H1 (cell line): ENCODE measurements at regions not wholly inside any gene's neighbourhood (a gene's known extent, or its start where the extent isn't known, plus 50 kb on each side); places are given as distances from the start of the nearest gene placed in this dataset.

Source experiments
- ASH2L ChIP-seq: fragments of 200-600, 300-600 bp; sonication (generic); IDR thresholded peaks from one replicate; pipeline ENCODE4 v1.7.1; 2017; ENCODE audit warnings: low read length
- CHD1 ChIP-seq: IDR thresholded peaks from 2 replicates; pipeline ENCODE4 v1.6.1; 2012; ENCODE audit warnings: low read depth, low read length, improper control_type of control experiment
- CHD7 ChIP-seq: fragments of 300-600 bp; sonication (generic); IDR thresholded peaks from 2 replicates; pipeline ENCODE4 v1.7.1; 2012; ENCODE audit warnings: low read length, moderate library complexity, mild to moderate bottlenecking, inconsistent platforms; ENCODE audit not compliant: insufficient replicate concordance
- KDM1A ChIP-seq: fragments of 200-600, 300-600 bp; sonication (generic); IDR thresholded peaks from 2 replicates; pipeline ENCODE4 v1.7.1; 2016; ENCODE audit warnings: mild to moderate bottlenecking, low read length, borderline replicate concordance
- KDM4A ChIP-seq: IDR thresholded peaks from one replicate; pipeline ENCODE4 v1.7.1; 2012; ENCODE audit warnings: low read depth, mild to moderate bottlenecking, moderate library complexity, low read length, inconsistent platforms; ENCODE audit not compliant: severe bottlenecking
- RAD21 ChIP-seq, 2 experiments: IDR thresholded peaks in 1 of 2; conservative IDR thresholded peaks in 1 of 2; 2 replicates each; pipeline ENCODE4 v1.6.1; 2011; ENCODE audit warnings: low read depth in 2 of 2, low read length in 2 of 2, improper control_type of control experiment in 1 of 2, inconsistent platforms in 1 of 2, mild to moderate bottlenecking in 1 of 2, moderate library complexity in 1 of 2
- SIN3A ChIP-seq, 2 experiments: IDR thresholded peaks in 1 of 2; conservative IDR thresholded peaks in 1 of 2; 2 replicates each; pipeline ENCODE4 v1.6.1; 2011 to 2012; ENCODE audit warnings: low read length in 2 of 2, improper control_type of control experiment in 1 of 2, low read depth in 1 of 2, mild to moderate bottlenecking in 1 of 2
- SIRT6 ChIP-seq: IDR thresholded peaks from one replicate; pipeline ENCODE4 v1.7.1; 2012; ENCODE audit warnings: low read length, inconsistent platforms
- YY1 ChIP-seq: IDR thresholded peaks from 2 replicates; pipeline ENCODE4 v1.6.1; 2011; ENCODE audit warnings: low read depth, mild to moderate bottlenecking, low read length
- TF ChIP-seq, protein P1 (sequence below): IDR thresholded peaks from 2 replicates; pipeline ENCODE4 v1.6.1; 2012; ENCODE audit warnings: inconsistent platforms

DNA sequence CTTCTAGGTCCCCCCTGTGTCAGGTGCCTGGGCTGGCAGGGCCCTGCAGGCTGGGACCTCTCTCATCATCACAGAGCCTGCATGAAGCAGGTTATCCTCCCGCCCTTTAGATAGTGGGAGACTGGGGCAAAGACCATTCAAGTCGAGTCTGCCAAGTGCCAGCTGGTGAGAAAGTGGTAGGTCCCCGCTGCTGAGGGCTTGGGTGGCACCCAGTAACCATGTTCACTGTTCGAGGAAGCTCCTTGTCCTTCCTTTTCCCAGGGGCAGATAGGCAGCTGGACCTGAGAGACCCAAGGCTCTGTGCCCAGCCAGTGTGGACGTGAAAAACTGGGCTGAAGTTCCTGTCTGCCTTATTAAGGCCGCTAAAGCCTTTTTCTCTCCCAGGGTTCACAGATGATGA, 1319.8 kb downstream of the TBC1D22A start (continued):
- TF ChIP-seq CHD7 (no peak), SIRT6 (no peak), KDM1A (no peak), SIN3A (conservative IDR thresholded peaks at IDR 0.05 in 1 of 2, IDR thresholded peaks at IDR 0.05 in 1 of 2; ENCODE audit: low read depth in 1 of 2, low read length in 2 of 2) (no peak), CHD1 (no peak), RAD21 (IDR thresholded peaks at IDR 0.05 in 1 of 2, conservative IDR thresholded peaks at IDR 0.05 in 1 of 2; ENCODE audit: low read depth in 2 of 2, low read length in 2 of 2) (no peak), ASH2L (no peak), KDM4A (no peak), YY1 (no peak)
- TF ChIP-seq, protein P1, sequence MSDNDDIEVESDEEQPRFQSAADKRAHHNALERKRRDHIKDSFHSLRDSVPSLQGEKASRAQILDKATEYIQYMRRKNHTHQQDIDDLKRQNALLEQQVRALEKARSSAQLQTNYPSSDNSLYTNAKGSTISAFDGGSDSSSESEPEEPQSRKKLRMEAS: no peak
